SK-N-MC (cell line): ENCODE measurements at regions not wholly inside any gene's neighbourhood (a gene's known extent, or its start where the extent isn't known, plus 50 kb on each side); places are given as distances from the start of the nearest gene placed in this dataset.

ENCODE experiments used
- DNase-seq: peaks from one replicate; pipeline ENCODE4 v3.0.0-alpha.2; 2011; ENCODE audit warnings: low read depth, low spot score
- H3K27ac ChIP-seq: fragments of 200-600 bp; sonication (generic); 2 replicates; pipeline ENCODE4 v1.5.1; 2016; ENCODE audit warnings: mixed run types
- H3K36me3 ChIP-seq: fragments of 200-600 bp; sonication (generic); 2 replicates; pipeline ENCODE4 v1.6.1; 2017; ENCODE audit warnings: antibody characterized with exemption, low read length, mixed read lengths; ENCODE audit not compliant: insufficient read depth
- H3K4me3 ChIP-seq: fragments of 200-600 bp; sonication (generic); 2 replicates; pipeline ENCODE4 v1.5.1; 2016
- H3K9ac ChIP-seq: fragments of 200-600 bp; sonication (generic); 2 replicates; pipeline ENCODE4 v1.8.0; 2017; ENCODE audit warnings: mixed run types, mixed read lengths; ENCODE audit not compliant: insufficient read length
- H3K9me3 ChIP-seq: fragments of 200-600 bp; sonication (generic); 2 replicates; pipeline ENCODE4 v1.6.1; 2017; ENCODE audit warnings: low read depth, mild to moderate bottlenecking, antibody characterized with exemption, low read length, moderate library complexity, mixed read lengths
- EZH2 ChIP-seq: fragments of 200-600 bp; sonication (generic); IDR thresholded peaks from one replicate; pipeline ENCODE4 v1.6.1; 2017; ENCODE audit warnings: antibody characterized with exemption
- FOXP2 ChIP-seq: optimal IDR thresholded peaks from 2 replicates; pipeline ENCODE3; 2011; ENCODE audit warnings: mild to moderate bottlenecking, moderate library complexity; ENCODE audit not compliant: insufficient read depth; ENCODE audit errors: extremely low read length, control extremely low read depth
- POLR2AphosphoS5 ChIP-seq: IDR thresholded peaks from 2 replicates; pipeline ENCODE4 v1.6.1; 2012; ENCODE audit warnings: mild to moderate bottlenecking, low read depth, low read length, borderline replicate concordance

- no peak for TF ChIP-seq POLR2AphosphoS5
- TF ChIP-seq FOXP2 = no peak
- no peak for TF ChIP-seq EZH2
- Histone ChIP-seq H3K9ac (no peak overlapping the region), H3K36me3 (no peaks in the 10 kb centered on the region), H3K9me3 (no peaks in the 10 kb centered on the region), H3K27ac (no peak overlapping the region), H3K4me3 (no peak overlapping the region)
- DNase-seq = no peak
Observed at GRCh38 chr2:64937687-64938491, 51.3 kb upstream of the SLC1A4 start.

DNA sequence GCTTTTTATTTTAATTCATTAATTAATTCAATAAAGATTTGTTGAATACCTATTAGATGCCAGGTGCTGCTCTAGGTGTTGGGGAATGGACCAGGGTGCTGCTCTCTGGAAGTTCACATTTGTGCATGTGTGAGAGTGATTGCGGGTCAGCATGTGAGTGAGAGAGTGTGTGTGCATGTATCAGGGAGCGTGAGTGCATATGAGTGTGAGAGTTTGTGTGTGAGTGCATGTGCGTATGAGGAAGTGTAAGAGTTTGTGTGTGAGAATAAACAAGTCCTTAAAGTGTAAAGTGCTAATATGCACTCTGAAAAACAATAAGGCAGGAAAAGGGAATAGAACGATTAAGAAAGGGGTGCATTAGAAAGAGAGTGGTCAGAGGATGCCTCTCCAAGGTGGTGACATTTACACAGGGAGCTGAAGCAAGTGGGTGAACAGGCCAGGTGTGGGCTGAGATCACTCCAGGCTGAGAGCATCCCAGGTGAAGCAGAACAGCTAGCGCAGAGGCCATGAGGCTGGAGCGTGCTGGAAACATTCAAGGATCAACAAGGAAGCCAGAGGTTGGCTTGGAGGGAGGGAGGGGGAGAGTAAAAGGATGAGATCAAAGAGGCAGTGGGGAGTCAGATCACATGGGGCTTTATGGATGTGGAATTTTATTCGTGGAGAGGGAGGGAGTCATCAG lies 50.5 kb upstream of the SLC1A4 start:
- Histone ChIP-seq H3K4me3 (no peak overlapping the region), H3K9me3 (no peaks in the 10 kb centered on the region), H3K27ac (no peak overlapping the region), H3K9ac (no peak overlapping the region), H3K36me3 (no peaks in the 10 kb centered on the region)
- TF ChIP-seq POLR2AphosphoS5 (no peak), FOXP2 (no peak), EZH2 (no peak)
- DNase-seq = no peak

GRCh38 chr2:64939332-64939917 lies 49.8 kb upstream of the SLC1A4 start:
- no peak for DNase-seq
- no peak overlapping the region for H3K9ac ChIP-seq
- no peak overlapping the region for H3K4me3 ChIP-seq
- H3K36me3 ChIP-seq = no peaks in the 10 kb centered on the region
- no peaks in the 10 kb centered on the region for H3K9me3 ChIP-seq
- no peak overlapping the region for H3K27ac ChIP-seq
- TF ChIP-seq FOXP2 (no peak), EZH2 (no peak), POLR2AphosphoS5 (no peak)
